Gastroesophageal sphincter (tissue), 4 donors: ENCODE measurements at regions not wholly inside any gene's neighbourhood (a gene's known extent, or its start where the extent isn't known, plus 50 kb on each side); places are given as distances from the start of the nearest gene placed in this dataset.

ENCODE experiments used
- ATAC-seq: fragments of 150-250 bp; one replicate; pipeline ENCODE4 v1.9.1; 2016; ENCODE audit warnings: mild to moderate bottlenecking, moderate library complexity
- H3K27ac ChIP-seq, 4 donors: fragments of 200-600 bp; sonication (generic) in 3 of 4; 1 replicate in 3 of 4; 2 replicates in 1 of 4; pipeline ENCODE4 v1.5.1; 2016 to 2019
- H3K27me3 ChIP-seq: fragments of 200-600 bp; sonication (generic); one replicate; pipeline ENCODE4 v1.5.1; 2019
- H3K36me3 ChIP-seq, 2 donors: fragments of 200-600 bp; sonication (generic); one replicate each; pipeline ENCODE4 v1.5.1; 2019; ENCODE audit warnings: control low read depth in 1 of 2
- H3K4me1 ChIP-seq, 3 donors: fragments of 200-600 bp; sonication (generic); 1 replicate in 2 of 3; 2 replicates in 1 of 3; pipeline ENCODE4 v1.5.1; 2016 to 2019; ENCODE audit warnings: control low read depth in 2 of 3
- H3K4me3 ChIP-seq, 2 donors: fragments of 200-600 bp; sonication (generic); one replicate each; pipeline ENCODE4 v1.5.1; 2019; ENCODE audit warnings: mild to moderate bottlenecking in 1 of 2, moderate library complexity in 1 of 2
- H3K9me3 ChIP-seq, 3 donors: fragments of 200-600 bp; sonication (generic); one replicate each; pipeline ENCODE4 v1.5.1; 2017 to 2019; ENCODE audit warnings: control low read depth in 2 of 3
- CTCF ChIP-seq, 4 experiments: fragments of 200-600 bp in 2 of 4; fragments of 450-650 bp in 2 of 4; sonication (generic) in 1 of 4; IDR thresholded peaks; one replicate each; pipeline ENCODE4 v1.5.1; 2017 to 2019; ENCODE audit warnings: antibody characterized with exemption in 4 of 4, mild to moderate bottlenecking in 2 of 4, moderate library complexity in 2 of 4
- EP300 ChIP-seq: sonication (generic); formaldehyde crosslinking; IDR thresholded peaks from one replicate; pipeline ENCODE4 v1.6.1; 2017; ENCODE audit warnings: antibody characterized with exemption, mild to moderate bottlenecking
- POLR2A ChIP-seq, 2 donors: fragments of 450-650 bp; IDR thresholded peaks; one replicate each; pipeline ENCODE4 v1.6.1; 2017; ENCODE audit warnings: antibody characterized with exemption in 2 of 2, mild to moderate bottlenecking in 2 of 2, moderate library complexity in 1 of 2
- POLR2AphosphoS5 ChIP-seq: sonication (generic); formaldehyde crosslinking; IDR thresholded peaks from one replicate; pipeline ENCODE4 v1.6.1; 2017; ENCODE audit warnings: antibody characterized with exemption
- WGBS, 2 donors: methylation state at CpG; one replicate each; pipeline ENCODE4 v1.1.5; 2018; ENCODE audit warnings: low coverage in 1 of 2; 5-methylcytosine and 5-hydroxymethylcytosine counted together

GRCh38 chr2:161049559-161049958 is 110.7 kb upstream of the TANK start:
- TF ChIP-seq POLR2AphosphoS5, result no peak
- TF ChIP-seq EP300, result no peak
- no peak for TF ChIP-seq CTCF (IDR thresholded peaks at IDR 0.05)
- no peak for TF ChIP-seq POLR2A (IDR thresholded peaks at IDR 0.05)
- Histone ChIP-seq H3K4me3 (no peak overlapping the region), H3K4me1 (peaks cover 0 to 10% (median 0%) of the 10 kb centered on the region in 3 donors), H3K9me3 (no peaks in the 10 kb centered on the region), H3K27ac (no peak overlapping the region), H3K36me3 (no peaks in the 10 kb centered on the region), H3K27me3 (no peaks in the 10 kb centered on the region)
- WGBS, 2 donors, result 82 to 100% methylated on average over 1 of the region's 1 CpG
- no peak for ATAC-seq

GRCh38 chr2:161052214-161052613 is 108.0 kb upstream of the TANK start:
- H3K9me3 ChIP-seq, result peaks cover 0 to 4% (median 0%) of the 10 kb centered on the region in 3 donors
- H3K27ac ChIP-seq, result no peak overlapping the region
- TF ChIP-seq POLR2A (IDR thresholded peaks at IDR 0.05) (no peak), EP300 (no peak), POLR2AphosphoS5 (no peak), CTCF (IDR thresholded peaks at IDR 0.05) (no peak)
- 80 to 90% methylated on average over 1 of the region's 1 CpG for WGBS, 2 donors
- no peak for ATAC-seq
- no peak overlapping the region for H3K4me3 ChIP-seq
- no peaks in the 10 kb centered on the region for H3K36me3 ChIP-seq
- no peaks in the 10 kb centered on the region for H3K4me1 ChIP-seq
- no peaks in the 10 kb centered on the region for H3K27me3 ChIP-seq

- Histone ChIP-seq H3K27ac (no peak overlapping the region), H3K9me3 (peaks cover 0 to 4% (median 0%) of the 10 kb centered on the region in 3 donors), H3K4me3 (no peak overlapping the region), H3K36me3 (no peaks in the 10 kb centered on the region), H3K27me3 (no peaks in the 10 kb centered on the region), H3K4me1 (no peaks in the 10 kb centered on the region)
- no peak for TF ChIP-seq POLR2A (IDR thresholded peaks at IDR 0.05)
- TF ChIP-seq POLR2AphosphoS5, result no peak
- no peak for TF ChIP-seq EP300
- TF ChIP-seq CTCF (IDR thresholded peaks at IDR 0.05), result no peak
- no peak for ATAC-seq
Observed at GRCh38 chr2:161055289-161055688, 104.9 kb upstream of the TANK start.

DNA sequence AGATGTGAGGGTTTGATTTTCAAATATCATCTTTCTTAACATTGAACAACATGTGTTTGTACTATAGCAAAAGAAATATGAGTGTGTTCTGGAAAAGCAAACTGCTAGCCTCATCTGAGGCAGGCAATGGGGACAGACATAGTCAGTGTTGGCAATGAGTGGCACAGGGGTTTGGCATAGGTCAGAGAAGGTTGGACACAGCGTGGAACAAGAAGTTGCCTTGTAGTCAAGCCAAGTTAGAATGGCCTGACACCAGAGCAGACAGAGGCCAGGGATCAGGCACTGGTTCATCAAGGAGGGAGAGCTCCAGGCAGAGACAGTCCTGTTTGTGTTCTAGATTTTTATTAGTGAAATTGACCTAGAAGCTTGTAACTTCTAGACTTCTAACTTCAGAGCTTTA is 100.8 kb upstream of the TANK start:
- no peak for TF ChIP-seq POLR2A (IDR thresholded peaks at IDR 0.05)
- no peak for TF ChIP-seq CTCF (IDR thresholded peaks at IDR 0.05)
- no peak for TF ChIP-seq POLR2AphosphoS5
- no peak for TF ChIP-seq EP300
- no peaks in the 10 kb centered on the region for H3K27me3 ChIP-seq
- H3K4me1 ChIP-seq, result peaks cover 0 to 20% (median 10%) of the 10 kb centered on the region in 3 donors
- H3K36me3 ChIP-seq, result no peaks in the 10 kb centered on the region
- H3K9me3 ChIP-seq, result peaks cover 0 to 4% (median 0%) of the 10 kb centered on the region in 3 donors
- no peak for ATAC-seq
- 80% methylated on average over 1 of the region's 1 CpG for WGBS, 2 donors
- no peak overlapping the region for H3K27ac ChIP-seq
- H3K4me3 ChIP-seq, result no peak overlapping the region

- 83 to 84% methylated on average over 4 of the region's 4 CpGs for WGBS, 2 donors
- no peaks in the 10 kb centered on the region for H3K36me3 ChIP-seq
- no peaks in the 10 kb centered on the region for H3K9me3 ChIP-seq
- no peak overlapping the region for H3K27ac ChIP-seq
- no peak overlapping the region for H3K4me3 ChIP-seq
- no peaks in the 10 kb centered on the region for H3K27me3 ChIP-seq
- H3K4me1 ChIP-seq, result peaks cover 0 to 20% (median 10%) of the 10 kb centered on the region in 3 donors
- ATAC-seq, result no peak
- no peak for TF ChIP-seq EP300
- TF ChIP-seq POLR2AphosphoS5, result no peak
- TF ChIP-seq CTCF (IDR thresholded peaks at IDR 0.05), result no peak
- no peak for TF ChIP-seq POLR2A (IDR thresholded peaks at IDR 0.05)
Observed at GRCh38 chr2:161061786-161062185, 98.4 kb upstream of the TANK start.
